DND-41 (cell line): ENCODE measurements at regions not wholly inside any gene's neighbourhood (a gene's known extent, or its start where the extent isn't known, plus 50 kb on each side); places are given as distances from the start of the nearest gene placed in this dataset.

Experiments
- EZH2 ChIP-seq: IDR thresholded peaks from 3 replicates; pipeline ENCODE4 v1.6.1; 2012; ENCODE audit warnings: borderline replicate concordance, low read depth, mild to moderate bottlenecking, moderate library complexity, low read length, inconsistent platforms; ENCODE audit not compliant: severe bottlenecking
- TF ChIP-seq, protein P1 (sequence below): IDR thresholded peaks from 2 replicates; pipeline ENCODE4 v1.5.1; 2012; ENCODE audit warnings: borderline replicate concordance, low read length, moderate library complexity, mild to moderate bottlenecking; ENCODE audit not compliant: poor library complexity, severe bottlenecking; ENCODE audit errors: extremely low read depth

DNA sequence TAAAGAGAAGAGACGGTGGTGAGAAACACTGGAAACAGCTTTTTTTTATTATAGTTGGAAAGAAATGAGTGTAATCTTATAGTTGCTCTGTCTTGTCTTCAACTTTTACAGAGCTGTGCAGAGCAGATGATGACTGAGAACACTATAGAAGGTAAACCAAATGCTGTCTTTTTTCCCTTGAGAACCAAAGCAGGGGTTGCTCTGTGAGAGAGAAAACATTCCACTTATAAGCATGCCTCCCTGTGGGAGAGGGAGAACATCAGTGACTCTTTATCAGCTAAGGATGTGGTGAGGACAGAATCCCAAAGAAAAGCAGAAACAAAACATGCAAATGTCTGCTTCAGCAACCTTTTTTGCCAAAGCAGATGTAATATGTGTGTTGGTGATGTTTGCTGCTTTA is 179.3 kb upstream of the HDDC2 start:
- TF ChIP-seq, protein P1, sequence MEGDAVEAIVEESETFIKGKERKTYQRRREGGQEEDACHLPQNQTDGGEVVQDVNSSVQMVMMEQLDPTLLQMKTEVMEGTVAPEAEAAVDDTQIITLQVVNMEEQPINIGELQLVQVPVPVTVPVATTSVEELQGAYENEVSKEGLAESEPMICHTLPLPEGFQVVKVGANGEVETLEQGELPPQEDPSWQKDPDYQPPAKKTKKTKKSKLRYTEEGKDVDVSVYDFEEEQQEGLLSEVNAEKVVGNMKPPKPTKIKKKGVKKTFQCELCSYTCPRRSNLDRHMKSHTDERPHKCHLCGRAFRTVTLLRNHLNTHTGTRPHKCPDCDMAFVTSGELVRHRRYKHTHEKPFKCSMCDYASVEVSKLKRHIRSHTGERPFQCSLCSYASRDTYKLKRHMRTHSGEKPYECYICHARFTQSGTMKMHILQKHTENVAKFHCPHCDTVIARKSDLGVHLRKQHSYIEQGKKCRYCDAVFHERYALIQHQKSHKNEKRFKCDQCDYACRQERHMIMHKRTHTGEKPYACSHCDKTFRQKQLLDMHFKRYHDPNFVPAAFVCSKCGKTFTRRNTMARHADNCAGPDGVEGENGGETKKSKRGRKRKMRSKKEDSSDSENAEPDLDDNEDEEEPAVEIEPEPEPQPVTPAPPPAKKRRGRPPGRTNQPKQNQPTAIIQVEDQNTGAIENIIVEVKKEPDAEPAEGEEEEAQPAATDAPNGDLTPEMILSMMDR: no peak
- no peak for TF ChIP-seq EZH2
